Stimulated activated CD8-positive, alpha-beta memory T cell treated with anti-CD3 and anti-CD28 coated beads, Interleukin-4, amount 100 ng/mL, for 48 hours (primary cell): ENCODE measurements at regions not wholly inside any gene's neighbourhood (a gene's known extent, or its start where the extent isn't known, plus 50 kb on each side); places are given as distances from the start of the nearest gene placed in this dataset.

ENCODE experiments used
- DNase-seq: peaks from one replicate; pipeline ENCODE4 v3.0.0-alpha.2; 2020

- DNase-seq, result no peak
Measured at GRCh38 chr9:117485176-117485575, 70.3 kb upstream of the ASTN2 start.

DNA sequence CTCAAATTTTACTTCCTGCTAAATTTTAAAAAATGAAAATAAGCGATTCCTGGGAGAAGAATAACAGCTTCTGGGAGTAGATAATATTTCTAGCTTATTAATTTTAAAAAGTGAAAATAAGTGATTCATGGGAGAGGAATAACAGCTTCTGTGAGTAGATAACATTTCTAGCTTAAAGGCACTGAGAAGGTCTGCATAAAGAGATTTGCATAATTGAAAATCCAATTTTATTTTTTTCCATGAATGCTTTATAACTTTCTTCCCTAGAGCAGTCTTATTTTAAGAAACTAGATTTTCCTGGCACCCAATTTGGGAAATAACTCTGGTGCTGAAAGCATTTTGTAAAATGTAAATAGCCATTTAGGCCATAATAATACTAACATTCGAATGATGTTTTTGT, 65.9 kb upstream of the ASTN2 start:
- no peak for DNase-seq

- DNase-seq, result no peak
Measured at GRCh38 chr9:117480253-117480652, 65.4 kb upstream of the ASTN2 start.

GRCh38 chr9:117473293-117473692, 58.4 kb upstream of the ASTN2 start:
- DNase-seq, result no peak

- DNase-seq, result no peak
Measured at GRCh38 chr9:117470902-117471301, 56.0 kb upstream of the ASTN2 start.

DNA sequence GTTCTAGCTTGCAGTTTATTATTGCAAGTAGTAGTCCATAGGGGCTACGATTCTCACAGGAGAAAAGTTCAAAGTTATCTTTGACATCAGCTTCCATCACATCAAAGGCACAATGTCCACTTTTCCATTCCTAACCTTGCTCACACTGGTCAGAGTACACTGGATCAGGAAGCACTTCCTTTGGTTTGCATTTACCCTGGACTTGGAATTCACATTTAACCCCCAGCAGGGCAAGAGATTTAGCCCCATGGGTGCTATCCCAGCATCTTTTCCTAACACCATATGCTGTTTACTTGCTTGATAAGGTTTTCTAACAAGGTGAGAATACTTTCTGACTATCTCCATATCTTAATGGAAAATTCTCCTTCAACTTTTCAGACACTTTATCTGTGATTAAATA, 55.6 kb upstream of the ASTN2 start:
- no peak for DNase-seq

DNA sequence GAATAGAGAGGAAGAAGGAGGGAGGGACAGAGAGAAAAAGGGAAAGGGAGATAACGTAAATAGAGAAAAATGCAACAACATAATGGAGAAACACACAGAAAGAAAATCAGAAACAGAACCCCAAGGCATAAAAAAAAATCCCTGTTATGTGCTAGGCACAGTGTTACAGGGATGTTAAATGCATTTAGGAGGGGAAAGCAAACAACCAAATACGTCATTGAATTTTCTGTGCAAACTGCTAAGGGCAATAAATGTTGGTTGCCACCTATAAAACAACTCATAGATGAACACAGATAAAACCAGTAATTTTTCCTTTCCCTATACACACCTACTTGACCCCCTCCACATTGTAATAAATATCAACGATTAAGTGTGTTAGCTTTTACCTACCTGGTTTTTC, 51.3 kb upstream of the ASTN2 start:
- DNase-seq, result no peak

- no peak for DNase-seq
Measured at GRCh38 chr9:117465706-117466105, 50.8 kb upstream of the ASTN2 start.

GRCh38 chr9:117464941-117465616, 50.2 kb upstream of the ASTN2 start:
- no peak for DNase-seq
